22Rv1 (cell line): ENCODE measurements at regions not wholly inside any gene's neighbourhood (a gene's known extent, or its start where the extent isn't known, plus 50 kb on each side); places are given as distances from the start of the nearest gene placed in this dataset.

Experiments used
- ZFX ChIP-seq: fragments of 450-650 bp; IDR thresholded peaks from 2 replicates; pipeline ENCODE4 v1.6.1; 2017; ENCODE audit warnings: antibody characterized with exemption, borderline replicate concordance
- TF ChIP-seq, protein P1 (sequence below): fragments of 450-650 bp; IDR thresholded peaks from 2 replicates; pipeline ENCODE4 v1.5.1; 2017; ENCODE audit warnings: mild to moderate bottlenecking

GRCh38 chr19:34034318-34034846, 137.9 kb upstream of the LSM14A start:
- TF ChIP-seq, protein P1, sequence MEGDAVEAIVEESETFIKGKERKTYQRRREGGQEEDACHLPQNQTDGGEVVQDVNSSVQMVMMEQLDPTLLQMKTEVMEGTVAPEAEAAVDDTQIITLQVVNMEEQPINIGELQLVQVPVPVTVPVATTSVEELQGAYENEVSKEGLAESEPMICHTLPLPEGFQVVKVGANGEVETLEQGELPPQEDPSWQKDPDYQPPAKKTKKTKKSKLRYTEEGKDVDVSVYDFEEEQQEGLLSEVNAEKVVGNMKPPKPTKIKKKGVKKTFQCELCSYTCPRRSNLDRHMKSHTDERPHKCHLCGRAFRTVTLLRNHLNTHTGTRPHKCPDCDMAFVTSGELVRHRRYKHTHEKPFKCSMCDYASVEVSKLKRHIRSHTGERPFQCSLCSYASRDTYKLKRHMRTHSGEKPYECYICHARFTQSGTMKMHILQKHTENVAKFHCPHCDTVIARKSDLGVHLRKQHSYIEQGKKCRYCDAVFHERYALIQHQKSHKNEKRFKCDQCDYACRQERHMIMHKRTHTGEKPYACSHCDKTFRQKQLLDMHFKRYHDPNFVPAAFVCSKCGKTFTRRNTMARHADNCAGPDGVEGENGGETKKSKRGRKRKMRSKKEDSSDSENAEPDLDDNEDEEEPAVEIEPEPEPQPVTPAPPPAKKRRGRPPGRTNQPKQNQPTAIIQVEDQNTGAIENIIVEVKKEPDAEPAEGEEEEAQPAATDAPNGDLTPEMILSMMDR: no peak
- TF ChIP-seq ZFX: no peak
